DND-41 (cell line): ENCODE measurements at regions not wholly inside any gene's neighbourhood (a gene's known extent, or its start where the extent isn't known, plus 50 kb on each side); places are given as distances from the start of the nearest gene placed in this dataset.

ENCODE experiments used
- ATAC-seq: fragments of 200-7000 bp; cut with Tn5 transposase; 3 replicates; pipeline ENCODE4 v1.9.1; 2021; ENCODE audit warnings: low read depth; ENCODE audit not compliant: insufficient read depth
- DNase-seq: peaks from one replicate; pipeline ENCODE4 v3.0.0-alpha.2; 2020
- H2AFZ ChIP-seq: 2 replicates; pipeline ENCODE4 v1.6.0; 2012; ENCODE audit warnings: low read depth, low read length
- H3K27ac ChIP-seq: 2 replicates; pipeline ENCODE4 v1.5.1; 2012; ENCODE audit warnings: low read length, inconsistent platforms
- H3K27me3 ChIP-seq: fragments of 200-600 bp; sonication (generic); 2 replicates; pipeline ENCODE4 v1.6.0; 2012; ENCODE audit warnings: low read length, mild to moderate bottlenecking, inconsistent platforms; ENCODE audit not compliant: insufficient read depth, poor library complexity
- H3K36me3 ChIP-seq: 2 replicates; pipeline ENCODE4 v1.5.1; 2012; ENCODE audit warnings: low read length, inconsistent platforms; ENCODE audit not compliant: insufficient read depth
- H3K4me1 ChIP-seq: 2 replicates; pipeline ENCODE4 v1.5.1; 2012; ENCODE audit warnings: mild to moderate bottlenecking, low read length; ENCODE audit not compliant: insufficient read depth
- H3K4me2 ChIP-seq: 2 replicates; pipeline ENCODE4 v1.6.0; 2012; ENCODE audit warnings: mild to moderate bottlenecking, moderate library complexity, low read length, inconsistent platforms; ENCODE audit not compliant: insufficient read depth
- H3K4me3 ChIP-seq, 2 experiments: fragments of 200-600 bp in 1 of 2; shearing (Covaris generic) in 1 of 2; 2 replicates each; pipeline ENCODE4 v1.5.1; 2012 to 2016; ENCODE audit warnings: inconsistent platforms in 2 of 2, low read length in 2 of 2, mild to moderate bottlenecking in 2 of 2, low read depth in 1 of 2, moderate library complexity in 1 of 2
- H3K79me2 ChIP-seq: 2 replicates; pipeline ENCODE4 v1.6.0; 2012; ENCODE audit warnings: low read length, inconsistent platforms; ENCODE audit not compliant: insufficient read depth
- H3K9ac ChIP-seq: 2 replicates; pipeline ENCODE4 v1.6.0; 2012; ENCODE audit warnings: low read depth, mild to moderate bottlenecking, inconsistent platforms, low read length, moderate library complexity
- H3K9me3 ChIP-seq: 2 replicates; pipeline ENCODE4 v1.5.1; 2012; ENCODE audit warnings: low read length, moderate library complexity, mild to moderate bottlenecking, inconsistent platforms; ENCODE audit not compliant: insufficient read depth, severe bottlenecking
- H4K20me1 ChIP-seq: 2 replicates; pipeline ENCODE4 v1.6.0; 2012; ENCODE audit warnings: low read length; ENCODE audit not compliant: insufficient read depth
- EZH2 ChIP-seq: IDR thresholded peaks from 3 replicates; pipeline ENCODE4 v1.6.1; 2012; ENCODE audit warnings: borderline replicate concordance, low read depth, mild to moderate bottlenecking, moderate library complexity, low read length, inconsistent platforms; ENCODE audit not compliant: severe bottlenecking
- TF ChIP-seq, protein P1 (sequence below): IDR thresholded peaks from 2 replicates; pipeline ENCODE4 v1.5.1; 2012; ENCODE audit warnings: borderline replicate concordance, low read length, moderate library complexity, mild to moderate bottlenecking; ENCODE audit not compliant: poor library complexity, severe bottlenecking; ENCODE audit errors: extremely low read depth

GRCh38 chr12:78599366-78599765 lies 265.2 kb upstream of the SYT1 start:
- Histone ChIP-seq H3K9me3 (no peaks in the 10 kb centered on the region), H3K4me2 (no peak overlapping the region), H3K36me3 (no peaks in the 10 kb centered on the region), H3K9ac (no peak overlapping the region), H3K27ac (no peak overlapping the region), H3K4me1 (no peaks in the 10 kb centered on the region), H2AFZ (no peak overlapping the region), H4K20me1 (no peaks in the 10 kb centered on the region), H3K27me3 (no peaks in the 10 kb centered on the region), H3K4me3 (no peak overlapping the region), H3K79me2 (no peaks in the 10 kb centered on the region)
- TF ChIP-seq EZH2 = no peak
- TF ChIP-seq, protein P1, sequence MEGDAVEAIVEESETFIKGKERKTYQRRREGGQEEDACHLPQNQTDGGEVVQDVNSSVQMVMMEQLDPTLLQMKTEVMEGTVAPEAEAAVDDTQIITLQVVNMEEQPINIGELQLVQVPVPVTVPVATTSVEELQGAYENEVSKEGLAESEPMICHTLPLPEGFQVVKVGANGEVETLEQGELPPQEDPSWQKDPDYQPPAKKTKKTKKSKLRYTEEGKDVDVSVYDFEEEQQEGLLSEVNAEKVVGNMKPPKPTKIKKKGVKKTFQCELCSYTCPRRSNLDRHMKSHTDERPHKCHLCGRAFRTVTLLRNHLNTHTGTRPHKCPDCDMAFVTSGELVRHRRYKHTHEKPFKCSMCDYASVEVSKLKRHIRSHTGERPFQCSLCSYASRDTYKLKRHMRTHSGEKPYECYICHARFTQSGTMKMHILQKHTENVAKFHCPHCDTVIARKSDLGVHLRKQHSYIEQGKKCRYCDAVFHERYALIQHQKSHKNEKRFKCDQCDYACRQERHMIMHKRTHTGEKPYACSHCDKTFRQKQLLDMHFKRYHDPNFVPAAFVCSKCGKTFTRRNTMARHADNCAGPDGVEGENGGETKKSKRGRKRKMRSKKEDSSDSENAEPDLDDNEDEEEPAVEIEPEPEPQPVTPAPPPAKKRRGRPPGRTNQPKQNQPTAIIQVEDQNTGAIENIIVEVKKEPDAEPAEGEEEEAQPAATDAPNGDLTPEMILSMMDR = no peak
- ATAC-seq = no peak
- DNase-seq = no peak

- no peak overlapping the region for H3K27ac ChIP-seq
- H3K9ac ChIP-seq = no peak overlapping the region
- H3K4me3 ChIP-seq = no peak overlapping the region
- TF ChIP-seq EZH2 = no peak
- TF ChIP-seq, protein P1 = no peak
- no peaks in the 10 kb centered on the region for H3K4me1 ChIP-seq
- no peaks in the 10 kb centered on the region for H3K79me2 ChIP-seq
- H3K36me3 ChIP-seq = no peaks in the 10 kb centered on the region
- ATAC-seq = no peak
- no peaks in the 10 kb centered on the region for H3K27me3 ChIP-seq
- H4K20me1 ChIP-seq = no peaks in the 10 kb centered on the region
- no peaks in the 10 kb centered on the region for H3K9me3 ChIP-seq
- no peak overlapping the region for H2AFZ ChIP-seq
- no peak overlapping the region for H3K4me2 ChIP-seq
- no peak for DNase-seq
Measured at GRCh38 chr12:78600541-78600940, 264.0 kb upstream of the SYT1 start.

DNA sequence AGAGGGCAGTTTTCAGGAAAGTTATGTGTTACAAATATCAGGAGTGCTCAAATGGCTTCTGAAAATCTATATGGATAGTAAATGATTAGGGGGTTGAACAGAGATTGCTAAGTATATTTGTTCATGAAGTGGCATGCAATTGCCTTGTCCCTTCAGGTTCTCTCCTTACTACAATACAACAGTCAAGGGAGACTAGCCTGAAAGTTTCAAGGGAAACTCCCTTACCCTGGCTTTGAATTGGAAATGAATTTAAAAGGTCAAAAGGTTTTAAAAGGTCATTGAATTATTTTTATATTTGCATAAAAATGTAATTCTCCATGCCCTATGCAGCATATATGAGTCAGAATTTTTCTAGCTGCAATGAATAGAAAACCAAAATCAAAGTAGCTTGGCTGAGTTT lies 253.1 kb upstream of the SYT1 start:
- DNase-seq = no peak
- ATAC-seq = no peak

More for the DNA sequence above, 253.1 kb upstream of the SYT1 start:
- no peak overlapping the region for H3K4me3 ChIP-seq
- H4K20me1 ChIP-seq = no peaks in the 10 kb centered on the region
- H3K27me3 ChIP-seq = no peaks in the 10 kb centered on the region
- no peak overlapping the region for H3K9ac ChIP-seq
- no peaks in the 10 kb centered on the region for H3K9me3 ChIP-seq
- no peak overlapping the region for H2AFZ ChIP-seq
- no peak overlapping the region for H3K4me2 ChIP-seq
- H3K4me1 ChIP-seq = no peaks in the 10 kb centered on the region
- no peaks in the 10 kb centered on the region for H3K79me2 ChIP-seq
- no peaks in the 10 kb centered on the region for H3K36me3 ChIP-seq
- TF ChIP-seq EZH2 = no peak
- TF ChIP-seq, protein P1 = no peak
- no peak overlapping the region for H3K27ac ChIP-seq
